Right cardiac atrium (tissue), 5 donors: ENCODE measurements at regions not wholly inside any gene's neighbourhood (a gene's known extent, or its start where the extent isn't known, plus 50 kb on each side); places are given as distances from the start of the nearest gene placed in this dataset.
"Not testable (repeated sequence)": the region's sequence is repeated elsewhere in the genome, so short reads cannot be mapped to it uniquely, and the experiment has no call there.

ENCODE experiments used
- ATAC-seq, 2 donors: fragments of 200-7000 bp; cut with Tn5 transposase; one replicate each; pipeline versions ENCODE4 v1.8.0 to v1.9.1; 2020; ENCODE audit warnings: moderate library complexity in 2 of 2, mild to moderate bottlenecking in 1 of 2
- DNase-seq, 3 donors: peaks; one replicate each; pipeline ENCODE4 v3.0.0-alpha.2; 2020
- H3K27ac ChIP-seq: one replicate; pipeline ENCODE4 v1.5.1; 2013; ENCODE audit warnings: mild to moderate bottlenecking, low read length, control low read depth, moderate library complexity
- H3K27me3 ChIP-seq: one replicate; pipeline ENCODE4 v1.6.1; 2013; ENCODE audit not compliant: control insufficient read depth, insufficient read depth
- H3K4me1 ChIP-seq: one replicate; pipeline ENCODE4 v1.6.1; 2013; ENCODE audit warnings: low read length; ENCODE audit not compliant: control insufficient read depth, insufficient read depth
- H3K4me3 ChIP-seq: one replicate; pipeline ENCODE4 v1.5.1; 2013; ENCODE audit warnings: low read length, control low read depth
- H3K9me3 ChIP-seq: one replicate; pipeline ENCODE4 v1.6.1; 2013; ENCODE audit warnings: low read length; ENCODE audit not compliant: control insufficient read depth
- WGBS: extraction: QIAGEN DNeasy Blood & Tissue Kit; methylation state at CpG from one replicate; pipeline ENCODE4 v1.1.7; 2013; 5-methylcytosine and 5-hydroxymethylcytosine counted together
- intact Hi-C, 4 donors: fragments of 100-400 bp; cut with DNase I; formaldehyde crosslinking; loops; one replicate each; pipeline versions ENCODE4 v1.11.0 to v1.14.0; 2022 to 2023
- donor health status: healthy with polysubstance abuse.
- donor health status: DM: no; HTN: yes; CAD: no.
- donor health status: DM: no; HTN: no; CAD: no.
- donor health status: DM: no; HTN: yes; CAD: no; lungs with severe emphysema.
- donor health status: DM: yes; HTN: yes; CAD: no.

- DNase-seq, H3K4me3 ChIP-seq, intact Hi-C loops, H3K27me3 ChIP-seq, H3K4me1 ChIP-seq, H3K27ac ChIP-seq, H3K9me3 ChIP-seq, ATAC-seq: not testable (repeated sequence)
- WGBS: 11% methylated on average over 12 of the region's 12 CpGs
These were observed 492.0 kb downstream of the PRIM2 start for GRCh38 chr6:57809454-57809853.

DNA sequence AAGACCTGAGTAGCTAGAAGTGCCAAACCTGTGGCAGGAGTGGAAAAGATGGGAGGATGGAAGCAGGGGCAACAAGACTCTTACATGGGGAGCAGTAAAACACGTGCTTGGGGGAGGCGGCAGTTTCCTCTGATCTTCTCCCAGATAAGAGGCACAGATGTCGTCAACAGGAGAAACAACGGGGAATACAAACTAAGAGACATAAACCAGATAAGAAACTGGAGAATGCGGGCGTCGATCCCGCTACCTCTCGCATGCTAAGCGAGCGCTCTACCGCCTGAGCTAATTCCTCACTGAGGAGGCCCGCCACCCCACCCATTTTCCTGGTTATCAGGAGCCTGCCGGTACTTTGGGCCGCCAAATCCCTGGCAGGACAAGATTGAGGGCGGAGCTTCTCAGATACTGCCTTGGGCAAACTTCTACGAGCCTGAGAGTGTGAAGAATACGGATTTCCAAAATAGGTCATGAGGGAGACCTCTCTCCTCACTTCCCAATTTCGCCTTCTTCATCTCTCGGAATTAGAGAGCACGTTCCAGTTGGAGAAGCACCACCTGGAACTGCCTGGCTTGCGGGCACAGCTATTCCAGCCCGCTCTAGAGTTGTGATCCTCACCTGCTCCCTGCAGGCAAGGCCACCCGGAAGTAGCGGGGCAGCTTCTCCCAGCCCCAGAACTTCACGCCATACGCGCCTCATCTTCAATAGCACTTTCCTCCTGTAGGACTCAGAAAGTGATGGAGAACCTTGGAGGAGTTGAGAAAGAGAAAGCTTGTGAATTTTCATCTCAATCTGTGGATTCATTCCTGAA is 496.0 kb downstream of the PRIM2 start:
- not testable (repeated sequence) for H3K27me3 ChIP-seq, ATAC-seq, DNase-seq

GRCh38 chr6:57815826-57816225 is 498.4 kb downstream of the PRIM2 start:
- H3K9me3 ChIP-seq, H3K4me1 ChIP-seq, H3K27ac ChIP-seq, H3K4me3 ChIP-seq, DNase-seq, intact Hi-C loops, H3K27me3 ChIP-seq, ATAC-seq: not testable (repeated sequence)
- 6% methylated on average over 10 of the region's 10 CpGs for WGBS

More for the DNA sequence above, 496.0 kb downstream of the PRIM2 start:
- intact Hi-C loops, H3K4me3 ChIP-seq, H3K9me3 ChIP-seq, H3K4me1 ChIP-seq, H3K27ac ChIP-seq: not testable (repeated sequence)
- 3% methylated on average over 28 of the region's 28 CpGs for WGBS

DNA sequence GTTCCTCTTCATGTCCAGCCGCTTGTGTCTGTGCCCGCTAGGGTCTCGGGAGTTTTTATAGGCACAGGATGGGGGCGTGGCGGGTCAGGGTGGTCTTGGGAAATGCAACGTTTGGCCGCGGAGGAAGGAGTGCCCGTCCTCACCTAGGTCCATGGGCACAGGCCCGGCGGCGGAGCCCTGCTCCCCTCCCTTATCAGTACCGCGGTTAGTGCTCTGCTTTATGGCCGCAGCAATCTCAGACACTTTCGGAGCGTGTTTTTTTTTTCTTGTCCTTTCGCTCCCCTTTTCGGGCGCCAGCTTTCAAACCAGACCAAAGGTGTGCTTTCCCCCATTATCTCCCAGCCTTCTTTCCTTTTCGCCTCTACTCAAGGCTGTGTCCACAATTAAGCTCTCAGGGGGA is 503.9 kb downstream of the PRIM2 start:
- H3K4me1 ChIP-seq, intact Hi-C loops, ATAC-seq, H3K4me3 ChIP-seq, H3K9me3 ChIP-seq, DNase-seq, H3K27ac ChIP-seq, H3K27me3 ChIP-seq: not testable (repeated sequence)
- WGBS: 2% methylated on average over 8 of the region's 21 CpGs

DNA sequence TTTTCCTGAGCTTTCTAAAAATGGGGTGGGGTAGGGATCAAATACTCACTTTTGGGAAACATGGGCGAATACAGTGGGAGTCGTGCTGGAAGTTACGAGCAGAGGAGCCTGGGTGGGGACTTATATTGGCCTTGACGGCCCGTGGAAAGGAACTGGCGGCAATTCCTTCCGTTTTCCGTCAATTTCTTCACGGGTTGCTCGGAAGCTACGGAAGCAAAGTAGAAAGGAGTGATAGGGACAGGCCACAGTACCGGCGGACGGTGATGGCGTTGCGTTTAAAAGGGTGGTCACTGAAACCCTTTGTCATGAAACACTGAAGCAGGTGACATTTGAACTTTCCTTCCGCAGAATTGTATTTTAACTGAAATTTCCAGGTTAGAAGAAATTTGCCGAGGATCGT is 505.0 kb downstream of the PRIM2 start:
- H3K4me1 ChIP-seq, ATAC-seq, H3K9me3 ChIP-seq, intact Hi-C loops, DNase-seq, H3K4me3 ChIP-seq, H3K27me3 ChIP-seq, H3K27ac ChIP-seq: not testable (repeated sequence)
- 3% methylated on average over 19 of the region's 19 CpGs for WGBS

DNA sequence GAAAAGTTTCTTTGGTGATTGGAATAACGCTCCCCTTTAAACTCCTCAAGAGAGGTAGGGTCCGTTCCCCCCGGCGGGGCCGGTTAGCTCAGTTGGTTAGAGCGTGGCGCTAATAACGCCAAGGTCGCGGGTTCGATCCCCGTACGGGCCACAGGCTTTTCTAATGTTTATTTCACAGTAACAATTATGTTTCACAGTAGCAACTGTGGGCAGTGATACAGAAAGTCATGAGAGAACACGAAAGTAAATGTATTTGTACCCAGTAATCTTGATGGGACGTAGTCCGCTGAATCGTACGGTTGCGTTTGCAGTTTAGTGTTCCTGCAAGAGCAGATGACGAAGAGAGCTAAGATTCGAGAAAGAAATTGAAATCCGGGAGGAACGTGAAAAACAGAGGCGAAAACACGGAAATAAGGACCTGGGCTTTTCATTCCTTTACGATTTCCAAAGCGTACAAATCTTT is 505.5 kb downstream of the PRIM2 start:
- 5% methylated on average over 27 of the region's 27 CpGs for WGBS

GRCh38 chr6:57837622-57838209 is 520.3 kb downstream of the PRIM2 start:
- H3K4me3 ChIP-seq, DNase-seq, H3K27ac ChIP-seq, ATAC-seq, intact Hi-C loops, H3K27me3 ChIP-seq, H3K9me3 ChIP-seq, H3K4me1 ChIP-seq: not testable (repeated sequence)
- WGBS: 63% methylated on average over 9 of the region's 9 CpGs

More for the DNA sequence above, 505.5 kb downstream of the PRIM2 start:
- no peaks in the 10 kb centered on the region for H3K9me3 ChIP-seq
- no peaks in the 10 kb centered on the region for H3K27me3 ChIP-seq
- H3K4me3 ChIP-seq: no peak overlapping the region
- no peak for ATAC-seq
- H3K27ac ChIP-seq: no peak overlapping the region
- no peak for DNase-seq
- intact Hi-C loops: no loop called here
- no peaks in the 10 kb centered on the region for H3K4me1 ChIP-seq

GRCh38 chr6:57841551-57841950 is 524.1 kb downstream of the PRIM2 start:
- WGBS: 83% methylated on average over 6 of the region's 6 CpGs

DNA sequence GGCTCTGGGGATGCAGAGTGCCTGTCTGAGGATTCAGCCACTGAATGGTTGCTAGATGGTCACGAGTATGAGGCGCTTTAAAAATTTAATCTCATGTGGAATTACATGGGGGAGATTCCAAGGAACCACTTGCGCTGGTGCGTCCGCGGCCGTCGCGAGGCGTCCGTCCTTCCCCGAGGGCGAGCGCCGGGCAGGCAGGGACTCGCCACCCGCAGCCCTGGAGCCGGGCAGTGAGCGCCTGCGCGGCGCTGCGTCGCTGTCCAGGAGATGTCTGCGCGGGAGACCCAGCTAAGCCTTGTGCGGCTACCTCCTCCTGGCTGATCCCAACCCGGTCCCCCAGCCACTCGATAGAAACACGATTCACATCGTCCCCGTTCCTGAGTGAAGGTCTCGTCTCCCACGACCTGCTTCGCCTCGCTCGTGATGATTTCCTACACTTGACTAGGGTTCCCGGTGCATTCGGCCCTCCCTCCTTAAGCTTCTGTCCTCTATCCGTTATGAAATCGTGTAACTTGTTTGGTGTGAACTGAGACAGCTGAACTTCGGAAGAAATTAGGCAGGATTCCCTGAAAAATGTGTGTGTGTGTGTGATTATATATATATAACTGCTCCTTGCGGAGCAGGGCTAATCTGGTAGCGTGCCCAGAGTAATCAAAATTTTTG is 536.4 kb downstream of the PRIM2 start:
- ATAC-seq (peak; percentile 26 to 67), DNase-seq (peak in 2 of 3 donors; percentile 27 to 50)
- H3K27ac ChIP-seq, intact Hi-C loops, H3K27me3 ChIP-seq, H3K4me1 ChIP-seq, H3K4me3 ChIP-seq, H3K9me3 ChIP-seq: not testable (repeated sequence)
- WGBS: 3% methylated on average over 31 of the region's 44 CpGs

More at GRCh38 chr6:57841551-57841950, 524.1 kb downstream of the PRIM2 start:
- ATAC-seq, H3K4me3 ChIP-seq, DNase-seq, H3K27ac ChIP-seq, H3K4me1 ChIP-seq, H3K9me3 ChIP-seq, intact Hi-C loops, H3K27me3 ChIP-seq: not testable (repeated sequence)

- H3K4me1 ChIP-seq, DNase-seq, H3K27me3 ChIP-seq, H3K9me3 ChIP-seq, intact Hi-C loops, H3K4me3 ChIP-seq, H3K27ac ChIP-seq, ATAC-seq: not testable (repeated sequence)
- WGBS: 61% methylated on average over 5 of the region's 6 CpGs
These were observed 543.3 kb downstream of the PRIM2 start for GRCh38 chr6:57860481-57861315.
